ENCODE measurements at regions not wholly inside any gene's neighbourhood (a gene's known extent, or its start where the extent isn't known, plus 50 kb on each side); places are given as distances from the start of the nearest gene placed in this dataset.

DNA sequence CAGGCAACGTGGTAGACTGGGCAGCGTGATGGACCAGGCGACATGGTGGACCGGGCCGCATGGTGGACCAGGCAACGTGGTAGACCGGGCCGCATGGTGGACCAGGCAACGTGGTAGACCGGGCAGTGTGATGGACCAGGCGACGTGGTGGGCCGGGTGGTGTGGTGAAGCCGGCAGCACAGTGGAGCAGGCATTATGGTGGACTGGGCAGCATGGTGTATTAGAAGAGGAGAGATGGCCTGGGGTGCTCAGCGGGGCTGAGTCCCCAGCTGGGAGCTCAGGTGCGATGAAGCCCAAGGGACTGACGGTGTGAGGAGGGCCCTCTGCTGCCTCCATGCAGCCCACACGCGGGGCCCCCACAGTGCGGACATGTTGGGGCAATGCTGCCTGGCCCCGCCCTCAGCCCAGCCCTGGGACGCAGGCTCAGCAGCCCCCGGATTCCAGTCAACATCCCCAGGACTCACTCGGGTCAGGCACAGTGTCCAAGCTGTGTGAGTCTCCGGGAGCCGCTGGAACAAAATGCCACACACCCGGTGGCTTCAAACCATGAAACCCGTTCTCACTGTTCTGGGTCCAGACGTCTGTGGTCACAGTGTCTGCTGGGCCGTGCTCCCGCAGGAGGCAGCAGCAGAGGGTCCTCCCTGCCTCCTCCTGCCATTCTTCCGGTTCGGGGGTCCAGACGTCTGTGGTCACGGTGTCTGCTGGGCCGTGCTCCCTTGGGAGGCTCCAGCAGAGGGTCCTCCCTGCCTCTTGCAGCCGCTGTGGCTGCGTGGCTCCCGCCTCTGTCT lies 1084.9 kb downstream of the BRD1 start:
- Histone ChIP-seq H3K9me3 (peaks cover 0 to 15% (median 0%) of the 10 kb centered on the region in 4 donors), H3K27me3 (no peaks in the 10 kb centered on the region), H3K4me3 (no peak overlapping the region), H3K4me1 (peaks cover 0 to 13% (median 5%) of the 10 kb centered on the region in 4 donors), H3K36me3 (peaks cover 0 to 26% (median 0%) of the 10 kb centered on the region in 3 donors), H3K27ac (no peak overlapping the region)
- no peak for DNase-seq (ENCODE audit: low spot score in 2 of 2)
- WGBS, 2 donors = 87 to 91% methylated on average over 32 to 39 of the region's 39 CpGs
- TF ChIP-seq, protein P1, sequence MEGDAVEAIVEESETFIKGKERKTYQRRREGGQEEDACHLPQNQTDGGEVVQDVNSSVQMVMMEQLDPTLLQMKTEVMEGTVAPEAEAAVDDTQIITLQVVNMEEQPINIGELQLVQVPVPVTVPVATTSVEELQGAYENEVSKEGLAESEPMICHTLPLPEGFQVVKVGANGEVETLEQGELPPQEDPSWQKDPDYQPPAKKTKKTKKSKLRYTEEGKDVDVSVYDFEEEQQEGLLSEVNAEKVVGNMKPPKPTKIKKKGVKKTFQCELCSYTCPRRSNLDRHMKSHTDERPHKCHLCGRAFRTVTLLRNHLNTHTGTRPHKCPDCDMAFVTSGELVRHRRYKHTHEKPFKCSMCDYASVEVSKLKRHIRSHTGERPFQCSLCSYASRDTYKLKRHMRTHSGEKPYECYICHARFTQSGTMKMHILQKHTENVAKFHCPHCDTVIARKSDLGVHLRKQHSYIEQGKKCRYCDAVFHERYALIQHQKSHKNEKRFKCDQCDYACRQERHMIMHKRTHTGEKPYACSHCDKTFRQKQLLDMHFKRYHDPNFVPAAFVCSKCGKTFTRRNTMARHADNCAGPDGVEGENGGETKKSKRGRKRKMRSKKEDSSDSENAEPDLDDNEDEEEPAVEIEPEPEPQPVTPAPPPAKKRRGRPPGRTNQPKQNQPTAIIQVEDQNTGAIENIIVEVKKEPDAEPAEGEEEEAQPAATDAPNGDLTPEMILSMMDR (IDR thresholded peaks at IDR 0.05) = no peak
- TF ChIP-seq EP300 (IDR thresholded peaks at IDR 0.05) (no peak), POLR2A (IDR thresholded peaks at IDR 0.05) (no peak)

DNA sequence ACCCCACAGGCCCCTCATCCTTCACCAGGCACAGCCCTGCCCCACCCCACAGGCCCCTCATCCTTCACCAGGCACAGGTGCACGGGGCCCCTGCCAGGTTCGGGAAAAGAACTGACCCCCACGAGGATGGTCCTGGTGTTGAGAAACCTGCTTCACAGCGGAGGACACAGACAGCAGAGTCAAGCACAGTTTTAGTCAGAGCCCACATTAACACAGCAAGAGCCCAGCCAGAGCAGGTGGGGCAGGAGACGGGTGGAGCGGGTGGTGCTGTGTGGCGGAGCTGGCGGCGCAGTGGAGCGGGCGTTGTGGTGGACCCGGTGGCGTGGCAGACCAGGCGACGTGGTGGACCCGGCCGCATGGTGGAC lies 1085.5 kb downstream of the BRD1 start:
- H3K27me3 ChIP-seq = no peaks in the 10 kb centered on the region
- peaks cover 0 to 13% (median 5%) of the 10 kb centered on the region in 4 donors for H3K4me1 ChIP-seq
- WGBS, 2 donors = 93 to 97% methylated on average over 17 of the region's 17 CpGs
- H3K4me3 ChIP-seq = no peak overlapping the region
- peaks cover 0 to 31% (median 0%) of the 10 kb centered on the region in 3 donors for H3K36me3 ChIP-seq
- TF ChIP-seq, protein P1 (IDR thresholded peaks at IDR 0.05) = no peak
- no peak for TF ChIP-seq EP300 (IDR thresholded peaks at IDR 0.05)
- TF ChIP-seq POLR2A (IDR thresholded peaks at IDR 0.05) = no peak
- no peak for DNase-seq (ENCODE audit: low spot score in 2 of 2)
- no peak overlapping the region for H3K27ac ChIP-seq
- peaks cover 0 to 18% (median 0%) of the 10 kb centered on the region in 4 donors for H3K9me3 ChIP-seq

DNA sequence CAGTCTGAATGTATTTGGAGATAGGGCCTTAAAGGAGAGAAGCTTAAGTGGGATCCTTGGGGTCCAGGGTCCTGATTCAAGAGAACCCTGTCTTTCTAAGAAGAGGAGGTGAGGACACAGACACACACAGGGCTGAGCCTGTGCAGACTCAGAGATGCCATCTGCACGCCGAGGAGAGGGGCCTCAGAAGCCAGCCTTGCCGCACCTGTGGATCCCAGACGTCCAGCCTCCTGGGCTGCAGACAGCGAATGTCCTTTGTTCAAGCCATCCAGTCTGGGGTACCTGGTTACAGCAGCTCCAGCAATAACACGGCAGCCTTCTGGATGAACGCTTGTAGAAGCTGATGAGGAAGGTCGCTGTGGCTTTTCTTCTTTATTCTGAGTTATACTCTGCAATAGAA lies 1086.1 kb downstream of the BRD1 start:
- no peak for TF ChIP-seq POLR2A (IDR thresholded peaks at IDR 0.05)
- TF ChIP-seq EP300 (IDR thresholded peaks at IDR 0.05) = no peak
- TF ChIP-seq, protein P1 (IDR thresholded peaks at IDR 0.05) = no peak
- Histone ChIP-seq H3K9me3 (peaks cover 0 to 18% (median 0%) of the 10 kb centered on the region in 4 donors), H3K36me3 (peaks cover 0 to 36% (median 0%) of the 10 kb centered on the region in 3 donors), H3K27me3 (no peaks in the 10 kb centered on the region), H3K27ac (no peak overlapping the region), H3K4me1 (peaks cover 0 to 13% (median 5%) of the 10 kb centered on the region in 4 donors), H3K4me3 (no peak overlapping the region)
- DNase-seq (ENCODE audit: low spot score in 2 of 2) = no peak
- 74 to 85% methylated on average over 8 of the region's 8 CpGs for WGBS, 2 donors

DNA sequence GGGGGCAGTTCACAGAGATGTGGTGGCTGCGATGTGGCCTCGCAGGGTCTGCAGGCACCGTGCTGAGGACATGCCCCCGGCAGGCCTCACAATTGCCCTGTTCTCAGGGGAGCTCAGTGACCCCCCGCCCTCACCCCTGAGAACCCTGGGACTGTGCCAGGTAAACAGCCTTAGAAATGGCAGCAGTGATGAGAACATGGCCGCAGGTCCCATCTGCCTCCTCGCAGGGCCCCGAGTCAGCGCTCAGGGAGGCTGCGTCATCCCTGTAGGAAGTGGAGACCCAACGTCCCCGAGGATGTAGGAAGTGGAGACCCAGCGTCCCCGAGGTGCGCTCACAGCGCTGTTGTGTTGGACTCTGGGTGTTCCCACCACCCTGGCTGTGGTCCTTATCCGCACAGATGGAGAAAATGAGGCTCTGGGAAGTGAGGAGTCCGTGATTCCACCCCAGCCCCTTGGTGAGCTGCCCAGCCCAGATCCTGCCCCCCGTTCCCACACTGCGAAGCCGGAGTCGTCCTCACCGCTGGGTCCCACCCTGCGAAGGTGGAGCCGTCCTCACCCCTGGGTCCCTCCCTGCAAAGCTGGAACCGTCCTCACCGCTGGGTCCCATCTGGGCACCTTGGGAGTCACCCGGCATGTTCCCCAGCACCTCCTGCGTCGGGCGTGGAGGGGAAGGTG lies 1086.8 kb downstream of the BRD1 start:
- 87% methylated on average over 10 to 29 of the region's 31 CpGs for WGBS, 2 donors
- Histone ChIP-seq H3K9me3 (peaks cover 0 to 18% (median 0%) of the 10 kb centered on the region in 4 donors), H3K27ac (no peak overlapping the region), H3K4me1 (peaks cover 0 to 9% (median 3%) of the 10 kb centered on the region in 4 donors), H3K36me3 (peaks cover 0 to 36% (median 0%) of the 10 kb centered on the region in 3 donors), H3K4me3 (no peak overlapping the region), H3K27me3 (no peaks in the 10 kb centered on the region)
- TF ChIP-seq, protein P1 (IDR thresholded peaks at IDR 0.05) = no peak
- TF ChIP-seq POLR2A (IDR thresholded peaks at IDR 0.05) (no peak), EP300 (IDR thresholded peaks at IDR 0.05) (no peak)
- DNase-seq (ENCODE audit: low spot score in 2 of 2) = no peak

Data from tibial nerve (tissue), 4 donors.